Spleen (tissue), 7 donors: ENCODE measurements at regions not wholly inside any gene's neighbourhood (a gene's known extent, or its start where the extent isn't known, plus 50 kb on each side); places are given as distances from the start of the nearest gene placed in this dataset.

ENCODE experiments used
- POLR2A ChIP-seq, 3 donors: fragments of 450-650 bp; IDR thresholded peaks; one replicate each; pipeline ENCODE4 v1.5.1; 2017; ENCODE audit warnings: antibody characterized with exemption in 3 of 3, mild to moderate bottlenecking in 1 of 3
- POLR2AphosphoS5 ChIP-seq, 3 donors: sonication (generic); formaldehyde crosslinking; IDR thresholded peaks; one replicate each; pipeline ENCODE4 v1.5.1; 2017; ENCODE audit warnings: antibody characterized with exemption in 3 of 3
- TF ChIP-seq, protein P1 (sequence below), 11 experiments: fragments of 200-600 bp in 7 of 11; fragments of 450-650 bp in 4 of 11; sonication (generic) in 4 of 11; IDR thresholded peaks in 8 of 11; conservative IDR thresholded peaks in 3 of 11; 1 replicate in 7 of 11; 2 replicates in 4 of 11; pipeline versions ENCODE4 v1.4.0 to v1.8.0; 2016 to 2021; ENCODE audit warnings: antibody characterized with exemption in 11 of 11, inconsistent platforms in 4 of 11, mild to moderate bottlenecking in 1 of 11
- donor health status: DM: no; HTN: no; CAD: no; lungs with moderate emphysema.
- donor health status: DM: no; HTN: no; CAD: no.
- donor health status: DM: no; HTN: no; CAD: no.

- TF ChIP-seq, protein P1, sequence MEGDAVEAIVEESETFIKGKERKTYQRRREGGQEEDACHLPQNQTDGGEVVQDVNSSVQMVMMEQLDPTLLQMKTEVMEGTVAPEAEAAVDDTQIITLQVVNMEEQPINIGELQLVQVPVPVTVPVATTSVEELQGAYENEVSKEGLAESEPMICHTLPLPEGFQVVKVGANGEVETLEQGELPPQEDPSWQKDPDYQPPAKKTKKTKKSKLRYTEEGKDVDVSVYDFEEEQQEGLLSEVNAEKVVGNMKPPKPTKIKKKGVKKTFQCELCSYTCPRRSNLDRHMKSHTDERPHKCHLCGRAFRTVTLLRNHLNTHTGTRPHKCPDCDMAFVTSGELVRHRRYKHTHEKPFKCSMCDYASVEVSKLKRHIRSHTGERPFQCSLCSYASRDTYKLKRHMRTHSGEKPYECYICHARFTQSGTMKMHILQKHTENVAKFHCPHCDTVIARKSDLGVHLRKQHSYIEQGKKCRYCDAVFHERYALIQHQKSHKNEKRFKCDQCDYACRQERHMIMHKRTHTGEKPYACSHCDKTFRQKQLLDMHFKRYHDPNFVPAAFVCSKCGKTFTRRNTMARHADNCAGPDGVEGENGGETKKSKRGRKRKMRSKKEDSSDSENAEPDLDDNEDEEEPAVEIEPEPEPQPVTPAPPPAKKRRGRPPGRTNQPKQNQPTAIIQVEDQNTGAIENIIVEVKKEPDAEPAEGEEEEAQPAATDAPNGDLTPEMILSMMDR (IDR thresholded peaks at IDR 0.05 in 8 of 11, conservative IDR thresholded peaks at IDR 0.05 in 3 of 11): no peak
- TF ChIP-seq POLR2AphosphoS5 (IDR thresholded peaks at IDR 0.05) (no peak), POLR2A (IDR thresholded peaks at IDR 0.05) (no peak)
Measured at GRCh38 chr6:21383450-21384085, 210.0 kb upstream of the SOX4 start.
